ENCODE measurements at regions not wholly inside any gene's neighbourhood (a gene's known extent, or its start where the extent isn't known, plus 50 kb on each side); places are given as distances from the start of the nearest gene placed in this dataset.

DNA sequence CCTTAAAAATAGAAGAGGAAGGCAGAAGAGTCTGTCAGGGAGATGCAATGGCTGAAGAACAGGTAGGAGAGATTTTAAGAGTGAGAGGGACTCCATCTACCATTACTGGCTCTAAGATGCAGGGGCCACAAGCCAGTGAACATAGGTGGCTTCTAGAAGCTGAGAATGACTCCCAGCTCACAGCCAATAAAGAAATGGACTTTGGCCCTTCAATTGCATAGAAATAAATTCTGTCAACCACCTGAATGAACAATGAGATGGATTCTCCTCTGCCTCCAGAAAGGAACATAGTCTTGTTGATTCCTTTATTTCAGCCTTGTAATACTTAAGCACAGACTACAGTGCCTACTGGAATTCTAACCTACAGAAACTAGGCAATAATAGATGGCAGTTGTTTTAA, 603.3 kb upstream of the NXPH2 start:
- TF ChIP-seq, protein P1, sequence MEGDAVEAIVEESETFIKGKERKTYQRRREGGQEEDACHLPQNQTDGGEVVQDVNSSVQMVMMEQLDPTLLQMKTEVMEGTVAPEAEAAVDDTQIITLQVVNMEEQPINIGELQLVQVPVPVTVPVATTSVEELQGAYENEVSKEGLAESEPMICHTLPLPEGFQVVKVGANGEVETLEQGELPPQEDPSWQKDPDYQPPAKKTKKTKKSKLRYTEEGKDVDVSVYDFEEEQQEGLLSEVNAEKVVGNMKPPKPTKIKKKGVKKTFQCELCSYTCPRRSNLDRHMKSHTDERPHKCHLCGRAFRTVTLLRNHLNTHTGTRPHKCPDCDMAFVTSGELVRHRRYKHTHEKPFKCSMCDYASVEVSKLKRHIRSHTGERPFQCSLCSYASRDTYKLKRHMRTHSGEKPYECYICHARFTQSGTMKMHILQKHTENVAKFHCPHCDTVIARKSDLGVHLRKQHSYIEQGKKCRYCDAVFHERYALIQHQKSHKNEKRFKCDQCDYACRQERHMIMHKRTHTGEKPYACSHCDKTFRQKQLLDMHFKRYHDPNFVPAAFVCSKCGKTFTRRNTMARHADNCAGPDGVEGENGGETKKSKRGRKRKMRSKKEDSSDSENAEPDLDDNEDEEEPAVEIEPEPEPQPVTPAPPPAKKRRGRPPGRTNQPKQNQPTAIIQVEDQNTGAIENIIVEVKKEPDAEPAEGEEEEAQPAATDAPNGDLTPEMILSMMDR (IDR thresholded peaks at IDR 0.05) = no peak
- TF ChIP-seq POLR2A (IDR thresholded peaks at IDR 0.05) (no peak), EP300 (IDR thresholded peaks at IDR 0.05) (no peak), POLR2AphosphoS5 (IDR thresholded peaks at IDR 0.05) (no peak)

Measured in gastroesophageal sphincter (tissue), 3 donors.